Keratinocyte (primary cell): ENCODE measurements at regions not wholly inside any gene's neighbourhood (a gene's known extent, or its start where the extent isn't known, plus 50 kb on each side); places are given as distances from the start of the nearest gene placed in this dataset.

Experiments used
- DNase-seq: peaks from one replicate; pipeline ENCODE4 v3.0.0-alpha.2; 2011; ENCODE audit warnings: low read depth, missing footprints, low spot score
- FAIRE-seq: peaks from 2 replicates; lab custom pipeline; 2011; peaks lifted over from hg19 to GRCh38; lab: Jason Lieb, UNC
- H2AFZ ChIP-seq: 2 replicates; pipeline ENCODE4 v1.6.0; 2012; ENCODE audit warnings: low read length, control low read depth, inconsistent platforms; ENCODE audit not compliant: control insufficient read depth
- H3K27ac ChIP-seq: 2 replicates; pipeline ENCODE4 v1.5.1; 2011; ENCODE audit warnings: low read length; ENCODE audit not compliant: control insufficient read depth, insufficient read depth
- H3K27me3 ChIP-seq: 3 replicates; pipeline ENCODE4 v1.6.0; 2011; ENCODE audit warnings: low read length; ENCODE audit not compliant: control insufficient read depth, insufficient read depth; ENCODE audit errors: extremely low read depth
- H3K36me3 ChIP-seq, 2 experiments: 2 replicates in 1 of 2; 3 replicates in 1 of 2; pipeline ENCODE4 v1.5.1; 2011; ENCODE audit warnings: low read length in 2 of 2, mild to moderate bottlenecking in 1 of 2; ENCODE audit not compliant: control insufficient read depth in 2 of 2, insufficient read depth in 2 of 2; ENCODE audit errors: extremely low read depth in 1 of 2
- H3K4me1 ChIP-seq: 3 replicates; pipeline ENCODE4 v1.5.1; 2011; ENCODE audit warnings: low read length; ENCODE audit not compliant: control insufficient read depth, insufficient read depth; ENCODE audit errors: extremely low read depth
- H3K4me2 ChIP-seq: 3 replicates; pipeline ENCODE4 v1.6.0; 2011; ENCODE audit warnings: low read depth, low read length; ENCODE audit not compliant: control insufficient read depth, insufficient read depth; ENCODE audit errors: extremely low read depth
- H3K4me3 ChIP-seq, 3 experiments: fragments of 200-600 bp in 1 of 3; sonication (generic) in 1 of 3; 2 replicates in 2 of 3; 3 replicates in 1 of 3; pipeline ENCODE4 v1.5.1; 2011 to 2016; ENCODE audit warnings: low read length in 3 of 3, mild to moderate bottlenecking in 3 of 3, control low read depth in 2 of 3, inconsistent platforms in 1 of 3, low read depth in 1 of 3, mixed read lengths in 1 of 3, mixed run types in 1 of 3, moderate library complexity in 1 of 3; ENCODE audit not compliant: control insufficient read depth in 2 of 3, insufficient read depth in 2 of 3; ENCODE audit errors: extremely low read depth in 1 of 3
- H3K79me2 ChIP-seq: 2 replicates; pipeline ENCODE4 v1.6.0; 2012; ENCODE audit warnings: low read length; ENCODE audit not compliant: control insufficient read depth, insufficient read depth
- H3K9ac ChIP-seq: 3 replicates; pipeline ENCODE4 v1.6.0; 2011; ENCODE audit warnings: low read length; ENCODE audit not compliant: control insufficient read depth, insufficient read depth; ENCODE audit errors: extremely low read depth
- H3K9me1 ChIP-seq: 3 replicates; pipeline ENCODE4 v1.6.0; 2011; ENCODE audit warnings: low read length; ENCODE audit not compliant: control insufficient read depth, insufficient read depth; ENCODE audit errors: extremely low read depth
- H3K9me3 ChIP-seq: 2 replicates; pipeline ENCODE4 v1.5.1; 2012; ENCODE audit warnings: low read depth, low read length; ENCODE audit not compliant: control insufficient read depth
- H4K20me1 ChIP-seq: 3 replicates; pipeline ENCODE4 v1.6.0; 2011; ENCODE audit warnings: low read length; ENCODE audit not compliant: control insufficient read depth, insufficient read depth; ENCODE audit errors: extremely low read depth
- EZH2 ChIP-seq: IDR thresholded peaks from one replicate; pipeline ENCODE4 v1.6.1; 2012; ENCODE audit warnings: inconsistent platforms, mild to moderate bottlenecking, low read length, moderate library complexity
- dilution Hi-C: fragments of 300-500 bp; cut with MboI; formaldehyde crosslinking; loops from one replicate; pipeline ENCODE4 v1.7.0; 2020; ENCODE audit warnings: low sequenced_read_pairs; ENCODE audit not compliant: extremely low pct_ligation_motif_present
- TF ChIP-seq, protein P1 (sequence below), 3 experiments: IDR thresholded peaks in 1 of 3; conservative IDR thresholded peaks in 1 of 3; optimal IDR thresholded peaks in 1 of 3; 2 replicates in 2 of 3; 3 replicates in 1 of 3; pipeline versions ENCODE3 to v1.5.1; 2011; ENCODE audit warnings: low read length in 3 of 3, mild to moderate bottlenecking in 3 of 3, moderate library complexity in 2 of 3, control low read depth in 1 of 3, inconsistent platforms in 1 of 3; ENCODE audit not compliant: insufficient read depth in 2 of 3; ENCODE audit errors: extremely low read depth in 1 of 3

DNA sequence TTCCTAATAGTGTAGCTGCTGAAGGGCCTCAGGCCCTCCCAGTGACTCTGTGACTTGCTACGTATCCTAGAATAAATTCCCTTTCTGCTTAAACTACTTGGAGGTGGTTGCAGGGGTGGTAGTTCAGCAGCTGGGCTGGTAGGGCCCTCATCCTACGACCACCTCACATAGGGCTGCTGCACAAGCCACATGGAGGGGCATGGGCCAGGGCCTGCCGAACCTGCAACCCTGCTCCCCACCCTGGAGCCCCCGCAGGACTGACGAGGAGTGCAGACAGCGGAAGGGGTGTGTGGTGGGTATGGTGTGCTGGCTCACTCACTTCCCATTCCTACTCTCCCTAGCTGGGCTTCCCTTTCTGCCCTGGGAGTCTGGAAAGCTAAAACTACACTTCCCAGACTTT lies 56.2 kb upstream of the MLN start:
- H3K9ac ChIP-seq: no peak overlapping the region
- no peak overlapping the region for H2AFZ ChIP-seq
- H3K79me2 ChIP-seq: no peaks in the 10 kb centered on the region
- H3K4me3 ChIP-seq: no peak overlapping the region
- no peak for TF ChIP-seq EZH2
- TF ChIP-seq, protein P1, sequence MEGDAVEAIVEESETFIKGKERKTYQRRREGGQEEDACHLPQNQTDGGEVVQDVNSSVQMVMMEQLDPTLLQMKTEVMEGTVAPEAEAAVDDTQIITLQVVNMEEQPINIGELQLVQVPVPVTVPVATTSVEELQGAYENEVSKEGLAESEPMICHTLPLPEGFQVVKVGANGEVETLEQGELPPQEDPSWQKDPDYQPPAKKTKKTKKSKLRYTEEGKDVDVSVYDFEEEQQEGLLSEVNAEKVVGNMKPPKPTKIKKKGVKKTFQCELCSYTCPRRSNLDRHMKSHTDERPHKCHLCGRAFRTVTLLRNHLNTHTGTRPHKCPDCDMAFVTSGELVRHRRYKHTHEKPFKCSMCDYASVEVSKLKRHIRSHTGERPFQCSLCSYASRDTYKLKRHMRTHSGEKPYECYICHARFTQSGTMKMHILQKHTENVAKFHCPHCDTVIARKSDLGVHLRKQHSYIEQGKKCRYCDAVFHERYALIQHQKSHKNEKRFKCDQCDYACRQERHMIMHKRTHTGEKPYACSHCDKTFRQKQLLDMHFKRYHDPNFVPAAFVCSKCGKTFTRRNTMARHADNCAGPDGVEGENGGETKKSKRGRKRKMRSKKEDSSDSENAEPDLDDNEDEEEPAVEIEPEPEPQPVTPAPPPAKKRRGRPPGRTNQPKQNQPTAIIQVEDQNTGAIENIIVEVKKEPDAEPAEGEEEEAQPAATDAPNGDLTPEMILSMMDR (optimal IDR thresholded peaks at IDR 0.05 in 1 of 3, IDR thresholded peaks at IDR 0.05 in 1 of 3, conservative IDR thresholded peaks at IDR 0.05 in 1 of 3; ENCODE audit: extremely low read depth in 1 of 3, insufficient read depth in 2 of 3, low read length in 3 of 3): no peak
- H3K4me2 ChIP-seq: no peak overlapping the region
- no peaks in the 10 kb centered on the region for H4K20me1 ChIP-seq
- no peaks in the 10 kb centered on the region for H3K9me3 ChIP-seq
- no peak overlapping the region for H3K27ac ChIP-seq
- dilution Hi-C loops: no loop called here
- peaks cover 2% of the 10 kb centered on the region for H3K9me1 ChIP-seq
- DNase-seq (no peak), FAIRE-seq (no peak)
- peaks cover 8% of the 10 kb centered on the region for H3K27me3 ChIP-seq
- H3K4me1 ChIP-seq: peaks cover 7% of the 10 kb centered on the region
- H3K36me3 ChIP-seq: no peaks in the 10 kb centered on the region

DNA sequence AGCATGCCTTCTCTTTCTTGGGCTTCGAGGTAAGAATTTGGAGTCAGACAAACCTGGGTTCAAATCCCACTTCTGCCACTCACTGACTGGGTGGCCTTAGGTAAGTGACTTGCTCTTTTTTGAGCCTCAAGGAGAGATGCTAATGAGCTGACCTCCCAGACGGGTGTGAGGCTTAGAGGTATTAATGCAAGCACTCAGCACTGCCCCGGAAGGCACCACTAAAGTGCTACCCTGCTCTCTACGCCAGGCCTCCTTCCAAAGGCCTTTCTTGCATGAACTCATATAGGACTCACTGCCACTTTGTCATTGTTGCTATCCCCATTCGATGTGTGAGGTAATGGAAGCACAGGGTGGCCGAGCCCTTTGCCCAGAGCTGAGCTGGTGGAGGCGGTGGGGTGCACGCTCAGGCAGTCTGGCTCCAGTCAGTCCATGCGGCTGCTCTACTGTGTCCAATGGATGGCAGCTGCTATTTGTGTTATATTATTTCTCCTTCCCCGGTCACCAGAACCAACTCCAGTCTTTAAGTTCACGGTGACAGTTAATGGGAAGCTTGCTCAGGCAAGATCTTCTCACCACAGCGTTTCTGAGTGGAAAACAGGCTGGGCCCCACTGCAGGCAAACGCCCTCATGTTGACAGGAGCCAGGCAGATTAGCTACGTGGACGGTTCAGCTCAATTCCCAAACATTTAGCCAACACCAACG lies 55.2 kb upstream of the MLN start:
- peaks cover 7% of the 10 kb centered on the region for H3K4me1 ChIP-seq
- DNase-seq: no peak
- no peak overlapping the region for H2AFZ ChIP-seq
- no peaks in the 10 kb centered on the region for H3K36me3 ChIP-seq
- H3K79me2 ChIP-seq: no peaks in the 10 kb centered on the region
- H3K4me2 ChIP-seq: no peak overlapping the region
- H3K9me1 ChIP-seq: peaks cover 2% of the 10 kb centered on the region
- TF ChIP-seq EZH2: no peak
- TF ChIP-seq, protein P1 (optimal IDR thresholded peaks at IDR 0.05 in 1 of 3, IDR thresholded peaks at IDR 0.05 in 1 of 3, conservative IDR thresholded peaks at IDR 0.05 in 1 of 3; ENCODE audit: extremely low read depth in 1 of 3, insufficient read depth in 2 of 3, low read length in 3 of 3): no peak
- H4K20me1 ChIP-seq: no peaks in the 10 kb centered on the region
- H3K9ac ChIP-seq: no peak overlapping the region
- FAIRE-seq: no peak
- peaks cover 17% of the 10 kb centered on the region for H3K27me3 ChIP-seq
- H3K9me3 ChIP-seq: no peaks in the 10 kb centered on the region
- dilution Hi-C loops: no loop called here
- H3K4me3 ChIP-seq: no peak overlapping the region
- no peak overlapping the region for H3K27ac ChIP-seq
